ENCODE measurements at regions not wholly inside any gene's neighbourhood (a gene's known extent, or its start where the extent isn't known, plus 50 kb on each side); places are given as distances from the start of the nearest gene placed in this dataset.

GRCh38 chr7:111676167-111676566 lies 113.9 kb upstream of the IMMP2L start:
- Mint-ChIP-seq H3K27ac (no peak overlapping the region), H3K27me3 (peaks cover 10% of the 10 kb centered on the region), H3K36me3 (ENCODE audit: low read depth) (no peaks in the 10 kb centered on the region), H3K4me1 (no peaks in the 10 kb centered on the region), H3K9me3 (ENCODE audit: low read depth) (no peaks in the 10 kb centered on the region), H3K4me3 (no peak overlapping the region)
- no peak for ATAC-seq
- ChIA-PET CTCF (no interaction called here), POLR2A (no interaction called here)
- intact Hi-C loops (cut with DNase I, micrococcal nuclease): no loop called here
- DNase-seq: no peak

- no peak for DNase-seq
- ChIA-PET POLR2A (no interaction called here), CTCF (interaction anchor here (0.6 kb wide), 1 partner anchor 1346 kb away, joined by 3 read pairs; no protein-coding TSS in a partner anchor)
- Mint-ChIP-seq H3K4me3 (no peak overlapping the region), H3K27me3 (peaks cover 10% of the 10 kb centered on the region), H3K9me3 (ENCODE audit: low read depth) (no peaks in the 10 kb centered on the region), H3K27ac (no peak overlapping the region), H3K4me1 (no peaks in the 10 kb centered on the region), H3K36me3 (ENCODE audit: low read depth) (no peaks in the 10 kb centered on the region)
- intact Hi-C loops (cut with DNase I, micrococcal nuclease): no loop called here
- ATAC-seq: no peak
Measured at GRCh38 chr7:111672901-111673300, 110.6 kb upstream of the IMMP2L start.

GRCh38 chr7:111671927-111672326 lies 109.6 kb upstream of the IMMP2L start:
- no peak for DNase-seq
- no peak for ATAC-seq
- intact Hi-C loops (cut with DNase I, micrococcal nuclease): no loop called here
- H3K4me1 Mint-ChIP-seq: no peaks in the 10 kb centered on the region
- H3K36me3 Mint-ChIP-seq (ENCODE audit: low read depth): no peaks in the 10 kb centered on the region
- ChIA-PET CTCF (no interaction called here), POLR2A (no interaction called here)
- no peak overlapping the region for H3K4me3 Mint-ChIP-seq
- no peak overlapping the region for H3K27ac Mint-ChIP-seq
- H3K27me3 Mint-ChIP-seq: peaks cover 10% of the 10 kb centered on the region
- H3K9me3 Mint-ChIP-seq (ENCODE audit: low read depth): no peaks in the 10 kb centered on the region

- ATAC-seq (no peak), DNase-seq (no peak)
- Mint-ChIP-seq H3K4me1 (no peaks in the 10 kb centered on the region), H3K9me3 (ENCODE audit: low read depth) (no peaks in the 10 kb centered on the region), H3K27me3 (peaks cover 9% of the 10 kb centered on the region), H3K36me3 (ENCODE audit: low read depth) (no peaks in the 10 kb centered on the region), H3K4me3 (no peak overlapping the region), H3K27ac (no peak overlapping the region)
- POLR2A ChIA-PET: no interaction called here
- intact Hi-C loops (cut with DNase I, micrococcal nuclease): no loop called here
- CTCF ChIA-PET: interaction anchor here (0.9 kb wide), 1 partner anchor 9 kb away, joined by 3 read pairs; no protein-coding TSS in a partner anchor
Measured at GRCh38 chr7:111668711-111669110, 106.4 kb upstream of the IMMP2L start.

- Mint-ChIP-seq H3K4me3 (no peak overlapping the region), H3K27me3 (peaks cover 7% of the 10 kb centered on the region), H3K4me1 (no peaks in the 10 kb centered on the region), H3K36me3 (ENCODE audit: low read depth) (no peaks in the 10 kb centered on the region), H3K9me3 (ENCODE audit: low read depth) (no peaks in the 10 kb centered on the region), H3K27ac (no peak overlapping the region)
- POLR2A ChIA-PET: no interaction called here
- CTCF ChIA-PET: no interaction called here
- no peak for DNase-seq
- ATAC-seq: no peak
- intact Hi-C loops (cut with DNase I, micrococcal nuclease): no loop called here
Measured at GRCh38 chr7:111667488-111667887, 105.2 kb upstream of the IMMP2L start.

- ChIA-PET POLR2A (no interaction called here), CTCF (no interaction called here)
- Mint-ChIP-seq H3K9me3 (ENCODE audit: low read depth) (no peaks in the 10 kb centered on the region), H3K36me3 (ENCODE audit: low read depth) (no peaks in the 10 kb centered on the region), H3K4me1 (no peaks in the 10 kb centered on the region), H3K27ac (no peak overlapping the region), H3K27me3 (peaks cover 9% of the 10 kb centered on the region), H3K4me3 (no peak overlapping the region)
- intact Hi-C loops (cut with DNase I, micrococcal nuclease): no loop called here
- ATAC-seq: no peak
- no peak for DNase-seq
Measured at GRCh38 chr7:111666260-111666659, 104.0 kb upstream of the IMMP2L start.

GRCh38 chr7:111663771-111664170 lies 101.5 kb upstream of the IMMP2L start:
- no peak for DNase-seq
- ChIA-PET CTCF (no interaction called here), POLR2A (no interaction called here)
- Mint-ChIP-seq H3K4me3 (no peak overlapping the region), H3K4me1 (no peaks in the 10 kb centered on the region), H3K27ac (no peak overlapping the region), H3K9me3 (ENCODE audit: low read depth) (no peaks in the 10 kb centered on the region), H3K36me3 (ENCODE audit: low read depth) (no peaks in the 10 kb centered on the region), H3K27me3 (peaks cover 11% of the 10 kb centered on the region)
- intact Hi-C loops (cut with DNase I, micrococcal nuclease): no loop called here
- no peak for ATAC-seq

- ChIA-PET POLR2A (no interaction called here), CTCF (no interaction called here)
- ATAC-seq: no peak
- intact Hi-C loops (cut with DNase I, micrococcal nuclease): no loop called here
- DNase-seq: no peak
- peaks cover 11% of the 10 kb centered on the region for H3K27me3 Mint-ChIP-seq
- no peaks in the 10 kb centered on the region for H3K4me1 Mint-ChIP-seq
- no peak overlapping the region for H3K4me3 Mint-ChIP-seq
- no peaks in the 10 kb centered on the region for H3K9me3 Mint-ChIP-seq (ENCODE audit: low read depth)
- no peak overlapping the region for H3K27ac Mint-ChIP-seq
- no peaks in the 10 kb centered on the region for H3K36me3 Mint-ChIP-seq (ENCODE audit: low read depth)
Measured at GRCh38 chr7:111662386-111662785, 100.1 kb upstream of the IMMP2L start.

- Mint-ChIP-seq H3K36me3 (ENCODE audit: low read depth) (no peaks in the 10 kb centered on the region), H3K9me3 (ENCODE audit: low read depth) (no peaks in the 10 kb centered on the region), H3K4me1 (no peaks in the 10 kb centered on the region), H3K27me3 (peaks cover 11% of the 10 kb centered on the region), H3K27ac (no peak overlapping the region), H3K4me3 (no peak overlapping the region)
- POLR2A ChIA-PET: no interaction called here
- no peak for DNase-seq
- intact Hi-C loops (cut with DNase I, micrococcal nuclease): no loop called here
- no peak for ATAC-seq
- CTCF ChIA-PET: no interaction called here
Measured at GRCh38 chr7:111660478-111660877, 98.2 kb upstream of the IMMP2L start.

GRCh38 chr7:111658546-111658945 lies 96.3 kb upstream of the IMMP2L start:
- Mint-ChIP-seq H3K27me3 (peaks cover 9% of the 10 kb centered on the region), H3K36me3 (ENCODE audit: low read depth) (no peaks in the 10 kb centered on the region), H3K9me3 (ENCODE audit: low read depth) (no peaks in the 10 kb centered on the region), H3K27ac (no peak overlapping the region), H3K4me3 (no peak overlapping the region), H3K4me1 (no peaks in the 10 kb centered on the region)
- POLR2A ChIA-PET: no interaction called here
- CTCF ChIA-PET: interaction anchor here (0.6 kb wide), 1 partner anchor 130 kb away, joined by 3 read pairs; no protein-coding TSS in a partner anchor
- intact Hi-C loops (cut with DNase I, micrococcal nuclease): no loop called here
- DNase-seq: no peak
- no peak for ATAC-seq

GRCh38 chr7:111657018-111657417 lies 94.7 kb upstream of the IMMP2L start:
- Mint-ChIP-seq H3K27ac (no peak overlapping the region), H3K4me1 (no peaks in the 10 kb centered on the region), H3K36me3 (ENCODE audit: low read depth) (no peaks in the 10 kb centered on the region), H3K9me3 (ENCODE audit: low read depth) (peaks cover 2% of the 10 kb centered on the region), H3K27me3 (peaks cover 13% of the 10 kb centered on the region), H3K4me3 (no peak overlapping the region)
- ChIA-PET CTCF (interaction anchor here (0.6 kb wide), 1 partner anchor 1537 kb away, joined by 3 read pairs; no protein-coding TSS in a partner anchor), POLR2A (no interaction called here)
- ATAC-seq (no peak), DNase-seq (no peak)
- intact Hi-C loops (cut with DNase I, micrococcal nuclease): no loop called here

GRCh38 chr7:111654343-111654742 lies 92.1 kb upstream of the IMMP2L start:
- ChIA-PET CTCF (no interaction called here), POLR2A (no interaction called here)
- Mint-ChIP-seq H3K4me3 (no peak overlapping the region), H3K9me3 (ENCODE audit: low read depth) (peaks cover 2% of the 10 kb centered on the region), H3K36me3 (ENCODE audit: low read depth) (no peaks in the 10 kb centered on the region), H3K27me3 (peaks cover 4% of the 10 kb centered on the region), H3K4me1 (no peaks in the 10 kb centered on the region), H3K27ac (no peak overlapping the region)
- no peak for DNase-seq
- no peak for ATAC-seq
- intact Hi-C loops (cut with DNase I, micrococcal nuclease): no loop called here

GRCh38 chr7:111653846-111654245 lies 91.6 kb upstream of the IMMP2L start:
- Mint-ChIP-seq H3K27ac (no peak overlapping the region), H3K36me3 (ENCODE audit: low read depth) (no peaks in the 10 kb centered on the region), H3K9me3 (ENCODE audit: low read depth) (peaks cover 2% of the 10 kb centered on the region), H3K4me3 (no peak overlapping the region), H3K27me3 (peaks cover 4% of the 10 kb centered on the region), H3K4me1 (no peaks in the 10 kb centered on the region)
- ChIA-PET CTCF (no interaction called here), POLR2A (no interaction called here)
- no peak for ATAC-seq
- intact Hi-C loops (cut with DNase I, micrococcal nuclease): no loop called here
- no peak for DNase-seq
